Tibial nerve (tissue), 3 donors: ENCODE measurements at regions not wholly inside any gene's neighbourhood (a gene's known extent, or its start where the extent isn't known, plus 50 kb on each side); places are given as distances from the start of the nearest gene placed in this dataset.

Experiments used
- CTCF ChIP-seq, 5 experiments: fragments of 200-600 bp in 3 of 5; fragments of 450-650 bp in 2 of 5; sonication (generic) in 3 of 5; IDR thresholded peaks; one replicate each; pipeline ENCODE4 v1.5.1; 2016 to 2019; ENCODE audit warnings: antibody characterized with exemption in 5 of 5, mild to moderate bottlenecking in 3 of 5, moderate library complexity in 2 of 5
- POLR2A ChIP-seq, 2 donors: fragments of 450-650 bp; IDR thresholded peaks; one replicate each; pipeline ENCODE4 v1.6.1; 2017; ENCODE audit warnings: antibody characterized with exemption in 2 of 2, mild to moderate bottlenecking in 2 of 2, moderate library complexity in 2 of 2

- TF ChIP-seq CTCF (IDR thresholded peaks at IDR 0.05) (no peak), POLR2A (IDR thresholded peaks at IDR 0.05) (no peak)
These were observed 151.5 kb upstream of the PARP11 start for GRCh38 chr12:4024701-4025100.
